Fibroblast of lung (primary cell): ENCODE measurements at regions not wholly inside any gene's neighbourhood (a gene's known extent, or its start where the extent isn't known, plus 50 kb on each side); places are given as distances from the start of the nearest gene placed in this dataset.

Source experiments
- CTCF ChIP-seq, 2 donors: IDR thresholded peaks in 1 of 2; conservative IDR thresholded peaks in 1 of 2; 1 replicate in 1 of 2; 2 replicates in 1 of 2; pipeline ENCODE4 v1.5.1; 2011 to 2012; ENCODE audit warnings: low read length in 2 of 2, control low read depth in 1 of 2, inconsistent platforms in 1 of 2, low read depth in 1 of 2, mild to moderate bottlenecking in 1 of 2
- EZH2 ChIP-seq: IDR thresholded peaks from 2 replicates; pipeline ENCODE4 v1.5.1; 2012; ENCODE audit warnings: low read length, control low read depth, mild to moderate bottlenecking; ENCODE audit errors: missing control alignments

GRCh38 chr5:138702166-138703077 is 50.8 kb upstream of the CTNNA1 start:
- TF ChIP-seq CTCF (conservative IDR thresholded peaks at IDR 0.05 in 1 of 2, IDR thresholded peaks at IDR 0.05 in 1 of 2; ENCODE audit: low read depth in 1 of 2, low read length in 2 of 2) (no peak), EZH2 (no peak)
